MCF 10A (cell line): ENCODE measurements at regions not wholly inside any gene's neighbourhood (a gene's known extent, or its start where the extent isn't known, plus 50 kb on each side); places are given as distances from the start of the nearest gene placed in this dataset.

Experiments
- BruUV-seq: library from RNA; stranded (reverse); fragments of 400-500 nt; replicated peaks from 2 replicates; lab custom pipeline; 2021; lab: Mats Ljungman, UMichigan
- CTCF ChIA-PET: fragments of 300-600 bp; sonication (Branson Sonifier 250); formaldehyde crosslinking; extraction: SDS; loops from one replicate; lab custom pipeline; 2021; ENCODE audit warnings: antibody characterized with exemption, inconsistent platforms; lab: Yijun Ruan, JAX
- POLR2A ChIA-PET: fragments of 300-600, 350-650 bp; sonication (Branson Sonifier 250); formaldehyde crosslinking; extraction: SDS; loops from one replicate; lab custom pipeline; 2020; ENCODE audit warnings: antibody characterized with exemption, inconsistent platforms; lab: Yijun Ruan, JAX
- DNase-seq: peaks from one replicate; pipeline ENCODE4 v3.0.0-alpha.2; 2018; ENCODE audit not compliant: unreplicated experiment
- H3K27ac Mint-ChIP-seq: one replicate; pipeline ENCODE4 v1.8.0; 2022; ENCODE audit warnings: mild to moderate bottlenecking, low read depth, mixed read lengths; ENCODE audit not compliant: unreplicated experiment
- H3K27me3 Mint-ChIP-seq: one replicate; pipeline ENCODE4 v1.8.0; 2022; ENCODE audit warnings: mixed read lengths; ENCODE audit not compliant: insufficient read depth, unreplicated experiment
- H3K36me3 Mint-ChIP-seq: one replicate; pipeline ENCODE4 v1.8.0; 2022; ENCODE audit warnings: mild to moderate bottlenecking, moderate library complexity, mixed read lengths; ENCODE audit not compliant: insufficient read depth, unreplicated experiment
- H3K4me1 Mint-ChIP-seq: one replicate; pipeline ENCODE4 v1.8.0; 2022; ENCODE audit warnings: mixed read lengths; ENCODE audit not compliant: insufficient read depth, unreplicated experiment
- H3K4me3 Mint-ChIP-seq: one replicate; pipeline ENCODE4 v1.8.0; 2022; ENCODE audit warnings: mild to moderate bottlenecking, moderate library complexity, mixed read lengths; ENCODE audit not compliant: unreplicated experiment
- H3K9me3 Mint-ChIP-seq: one replicate; pipeline ENCODE4 v1.8.0; 2022; ENCODE audit warnings: mixed read lengths; ENCODE audit not compliant: unreplicated experiment
- intact Hi-C: fragments of 100-400 bp; cut with micrococcal nuclease; formaldehyde crosslinking; loops from 2 replicates; pipeline ENCODE4 v1.14.1; 2022
- TF ChIP-seq, protein P1 (sequence below): fragments of 200-600 bp; IDR thresholded peaks from one replicate; pipeline ENCODE4 v1.8.0; 2022; ENCODE audit warnings: antibody characterized with exemption, mild to moderate bottlenecking; ENCODE audit not compliant: unreplicated experiment

GRCh38 chr9:135017899-135018298 is 69.6 kb upstream of the OLFM1 start:
- TF ChIP-seq, protein P1, sequence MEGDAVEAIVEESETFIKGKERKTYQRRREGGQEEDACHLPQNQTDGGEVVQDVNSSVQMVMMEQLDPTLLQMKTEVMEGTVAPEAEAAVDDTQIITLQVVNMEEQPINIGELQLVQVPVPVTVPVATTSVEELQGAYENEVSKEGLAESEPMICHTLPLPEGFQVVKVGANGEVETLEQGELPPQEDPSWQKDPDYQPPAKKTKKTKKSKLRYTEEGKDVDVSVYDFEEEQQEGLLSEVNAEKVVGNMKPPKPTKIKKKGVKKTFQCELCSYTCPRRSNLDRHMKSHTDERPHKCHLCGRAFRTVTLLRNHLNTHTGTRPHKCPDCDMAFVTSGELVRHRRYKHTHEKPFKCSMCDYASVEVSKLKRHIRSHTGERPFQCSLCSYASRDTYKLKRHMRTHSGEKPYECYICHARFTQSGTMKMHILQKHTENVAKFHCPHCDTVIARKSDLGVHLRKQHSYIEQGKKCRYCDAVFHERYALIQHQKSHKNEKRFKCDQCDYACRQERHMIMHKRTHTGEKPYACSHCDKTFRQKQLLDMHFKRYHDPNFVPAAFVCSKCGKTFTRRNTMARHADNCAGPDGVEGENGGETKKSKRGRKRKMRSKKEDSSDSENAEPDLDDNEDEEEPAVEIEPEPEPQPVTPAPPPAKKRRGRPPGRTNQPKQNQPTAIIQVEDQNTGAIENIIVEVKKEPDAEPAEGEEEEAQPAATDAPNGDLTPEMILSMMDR = no peak
- Mint-ChIP-seq H3K4me1 (peaks cover 4% of the 10 kb centered on the region), H3K27me3 (peaks cover 66% of the 10 kb centered on the region), H3K27ac (no peak overlapping the region), H3K4me3 (no peak overlapping the region), H3K9me3 (no peaks in the 10 kb centered on the region), H3K36me3 (no peaks in the 10 kb centered on the region)
- no peak for DNase-seq
- POLR2A ChIA-PET = no interaction called here
- BruUV-seq = no TSS peak
- CTCF ChIA-PET = no interaction called here
- intact Hi-C loops = no loop called here

- CTCF ChIA-PET = no interaction called here
- Mint-ChIP-seq H3K27ac (no peak overlapping the region), H3K9me3 (no peaks in the 10 kb centered on the region), H3K36me3 (no peaks in the 10 kb centered on the region), H3K4me3 (no peak overlapping the region), H3K4me1 (peaks cover 9% of the 10 kb centered on the region), H3K27me3 (peaks cover 65% of the 10 kb centered on the region)
- no TSS peak for BruUV-seq
- no peak for DNase-seq
- POLR2A ChIA-PET = no interaction called here
- TF ChIP-seq, protein P1 = no peak
- intact Hi-C loops = no loop called here
Measured at GRCh38 chr9:135018306-135018915, 69.1 kb upstream of the OLFM1 start.

- no TSS peak for BruUV-seq
- DNase-seq = no peak
- no peak overlapping the region for H3K27ac Mint-ChIP-seq
- H3K4me1 Mint-ChIP-seq = peaks cover 13% of the 10 kb centered on the region
- H3K9me3 Mint-ChIP-seq = no peaks in the 10 kb centered on the region
- no peaks in the 10 kb centered on the region for H3K36me3 Mint-ChIP-seq
- intact Hi-C loops = no loop called here
- CTCF ChIA-PET = no interaction called here
- POLR2A ChIA-PET = no interaction called here
- peaks cover 65% of the 10 kb centered on the region for H3K27me3 Mint-ChIP-seq
- TF ChIP-seq, protein P1 = no peak
- no peak overlapping the region for H3K4me3 Mint-ChIP-seq
Measured at GRCh38 chr9:135019224-135019623, 68.2 kb upstream of the OLFM1 start.

GRCh38 chr9:135020481-135021392 is 66.7 kb upstream of the OLFM1 start:
- H3K27me3 Mint-ChIP-seq = peaks cover 64% of the 10 kb centered on the region
- ChIA-PET POLR2A (no interaction called here), CTCF (no interaction called here)
- H3K9me3 Mint-ChIP-seq = no peaks in the 10 kb centered on the region
- no TSS peak for BruUV-seq
- no peak overlapping the region for H3K27ac Mint-ChIP-seq
- no peaks in the 10 kb centered on the region for H3K36me3 Mint-ChIP-seq
- intact Hi-C loops = loop anchor here (10.0 kb wide), 1 partner anchor 246 kb away; no protein-coding TSS in a partner anchor
- TF ChIP-seq, protein P1 = no peak
- no peak overlapping the region for H3K4me3 Mint-ChIP-seq
- H3K4me1 Mint-ChIP-seq = peaks cover 13% of the 10 kb centered on the region
- no peak for DNase-seq
